Muscle of arm (tissue), 1 donor: ENCODE measurements at regions not wholly inside any gene's neighbourhood (a gene's known extent, or its start where the extent isn't known, plus 50 kb on each side); places are given as distances from the start of the nearest gene placed in this dataset.
"Not testable (repeated sequence)": the region's sequence is repeated elsewhere in the genome, so short reads cannot be mapped to it uniquely, and the experiment has no call there.

Experiments
- DNase-seq: peaks from one replicate; pipeline ENCODE4 v3.0.0-alpha.2; 2013

GRCh38 chr7:81226234-81226633 lies 307.4 kb upstream of the SEMA3C start:
- DNase-seq: no peak

DNA sequence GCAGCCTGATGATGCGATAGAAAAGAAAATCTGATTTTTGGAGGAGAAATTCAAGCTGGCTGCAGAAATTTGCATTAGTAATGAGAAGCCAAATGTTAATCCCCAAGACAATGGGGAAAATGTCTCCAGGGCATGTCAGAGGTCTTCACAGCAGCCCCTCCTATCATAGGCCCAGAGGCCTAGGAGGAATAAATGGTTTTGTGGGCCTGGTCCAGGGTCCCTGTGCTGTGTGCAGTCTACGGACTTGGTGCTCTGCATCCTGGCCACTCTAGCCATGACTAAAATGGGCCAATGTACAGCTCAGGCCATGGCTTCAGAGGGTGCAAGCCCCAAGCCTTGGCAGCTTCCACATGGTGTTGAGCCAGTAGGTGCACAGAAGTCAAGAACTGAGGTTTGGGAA lies 303.8 kb upstream of the SEMA3C start:
- not testable (repeated sequence) for DNase-seq

- DNase-seq: no peak
Measured at GRCh38 chr7:81221527-81222217, 302.8 kb upstream of the SEMA3C start.

DNA sequence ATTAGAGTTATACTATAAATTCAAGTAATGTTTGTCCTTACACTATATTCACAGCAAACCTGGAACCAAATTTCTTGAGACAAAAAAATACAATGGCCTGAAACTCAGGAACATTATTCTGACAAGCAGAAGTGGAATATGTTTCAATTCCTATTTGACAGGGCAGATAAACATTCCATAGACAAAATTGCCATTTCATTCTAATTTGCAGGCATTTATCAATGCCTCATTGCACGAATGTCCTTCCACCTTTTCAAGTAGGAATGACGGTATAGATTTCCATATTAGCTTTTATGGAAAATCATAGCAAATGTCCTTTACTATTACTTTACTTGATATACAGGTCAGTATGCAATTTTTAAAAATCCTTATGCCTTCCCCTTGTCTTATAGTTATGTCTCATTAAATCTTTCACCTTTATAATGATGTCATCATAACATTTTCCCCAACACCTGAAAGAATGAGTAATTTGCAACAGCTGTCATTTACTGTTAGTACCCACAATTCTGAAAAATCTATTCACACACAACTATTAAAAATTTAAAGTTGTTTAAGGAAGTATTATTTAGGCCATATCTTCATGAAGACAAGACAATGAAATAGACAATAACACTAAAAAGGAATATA lies 299.7 kb upstream of the SEMA3C start:
- no peak for DNase-seq

GRCh38 chr7:81213394-81213793 lies 294.5 kb upstream of the SEMA3C start:
- DNase-seq: no peak

DNA sequence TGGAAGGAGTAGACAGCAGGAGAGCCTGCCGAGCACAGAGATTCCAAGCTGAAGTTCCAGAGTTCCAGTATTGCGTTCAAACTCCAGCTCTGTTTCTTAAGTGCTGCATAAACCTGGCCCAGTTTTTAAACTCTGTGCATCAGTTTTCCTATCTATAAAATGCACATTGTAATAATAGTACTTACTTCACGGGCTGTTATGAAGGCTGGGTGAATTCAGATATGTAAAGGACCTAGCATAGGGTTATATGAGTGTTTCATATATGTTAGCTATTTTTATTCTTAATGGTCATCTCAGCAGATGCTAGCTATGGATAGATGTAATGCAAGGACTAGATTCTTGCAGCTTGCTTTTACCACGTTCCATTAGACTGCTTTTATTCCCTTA lies 293.1 kb upstream of the SEMA3C start:
- DNase-seq: no peak

GRCh38 chr7:81211204-81211933 lies 292.5 kb upstream of the SEMA3C start:
- peak; percentile 56 for DNase-seq

DNA sequence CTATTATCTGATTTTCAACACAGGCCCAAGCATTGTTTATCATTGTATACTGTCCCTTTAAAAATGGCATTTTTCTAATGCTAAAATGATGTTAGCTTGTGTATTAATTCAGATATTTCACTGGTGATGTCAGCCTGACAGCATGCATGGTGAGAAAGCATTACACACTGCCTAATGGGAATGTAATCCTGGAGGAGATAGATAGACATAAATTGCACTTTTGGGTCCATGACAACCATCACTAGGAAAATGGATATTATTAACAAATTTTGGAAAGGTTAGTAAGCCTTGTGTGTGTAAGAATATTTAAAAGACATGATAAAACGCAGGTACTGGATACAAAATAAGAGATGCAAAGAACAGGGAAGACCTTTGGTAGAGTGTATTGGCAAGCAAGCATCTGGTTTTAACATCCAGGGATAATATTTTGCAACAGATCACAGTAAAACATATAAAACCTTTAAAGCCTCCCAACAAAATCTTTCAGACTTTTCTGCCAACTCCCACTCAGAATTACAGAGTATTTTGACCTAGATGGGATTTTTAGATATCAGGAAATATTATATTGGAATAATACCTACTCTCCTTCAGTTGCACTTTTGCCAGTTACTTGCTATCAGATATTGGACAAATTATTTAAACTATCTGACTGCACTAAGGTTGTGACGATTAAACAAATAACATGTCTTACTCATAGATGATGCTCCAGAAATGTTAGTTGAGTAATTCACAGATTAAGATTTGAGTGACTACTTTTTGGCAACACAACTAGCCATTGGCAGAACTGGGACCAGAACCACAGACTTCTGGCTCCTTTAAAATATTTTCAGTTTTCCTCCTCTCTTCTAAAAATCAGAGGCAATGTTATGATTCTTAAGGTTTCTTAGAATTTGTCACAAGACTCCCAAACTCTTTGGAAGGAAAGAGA lies 291.6 kb upstream of the SEMA3C start:
- peak; percentile 66 for DNase-seq

DNA sequence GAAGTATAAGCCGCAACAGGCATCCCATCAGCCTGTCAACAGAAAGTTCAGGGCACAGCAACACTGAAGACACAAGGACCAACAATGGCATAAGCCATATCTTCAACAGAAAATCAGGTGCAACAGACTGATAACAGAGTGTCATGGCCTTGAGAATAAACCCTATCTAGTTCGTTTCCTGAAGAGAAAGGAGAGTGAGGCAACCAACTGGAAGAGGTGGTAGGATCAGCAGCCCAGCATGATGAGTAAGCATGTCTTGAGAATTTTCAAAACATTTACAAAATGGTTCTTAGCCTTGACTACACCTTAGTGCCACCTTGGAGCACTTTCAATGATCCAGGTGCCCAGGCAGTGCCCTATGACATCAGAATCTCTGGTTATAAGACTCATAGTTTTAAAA lies 290.2 kb upstream of the SEMA3C start:
- DNase-seq: no peak

DNA sequence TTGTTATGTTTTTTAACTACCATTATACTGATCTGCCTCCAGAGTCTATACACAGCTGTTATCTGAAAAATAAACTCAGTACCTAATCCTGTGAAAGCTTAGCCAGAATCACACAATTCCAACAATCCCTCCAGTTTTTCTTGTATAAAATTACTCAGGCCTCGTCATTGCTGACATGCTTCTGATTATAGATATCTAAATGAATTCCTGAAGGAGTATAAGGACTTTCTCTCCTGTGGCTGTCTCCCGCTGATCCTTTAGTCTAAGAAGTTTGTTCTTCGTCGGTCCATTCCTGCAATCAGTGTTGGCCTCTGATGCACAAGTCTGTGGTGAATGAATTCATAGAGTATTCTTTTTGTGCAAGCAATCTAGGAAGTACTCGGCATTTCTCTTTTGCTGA lies 288.9 kb upstream of the SEMA3C start:
- DNase-seq: no peak

- DNase-seq: no peak
Measured at GRCh38 chr7:81206667-81207360, 288.0 kb upstream of the SEMA3C start.

- DNase-seq: no peak
Measured at GRCh38 chr7:81206217-81206616, 287.4 kb upstream of the SEMA3C start.

GRCh38 chr7:81201188-81201587 lies 282.3 kb upstream of the SEMA3C start:
- no peak for DNase-seq

GRCh38 chr7:81198766-81199165 lies 279.9 kb upstream of the SEMA3C start:
- no peak for DNase-seq

DNA sequence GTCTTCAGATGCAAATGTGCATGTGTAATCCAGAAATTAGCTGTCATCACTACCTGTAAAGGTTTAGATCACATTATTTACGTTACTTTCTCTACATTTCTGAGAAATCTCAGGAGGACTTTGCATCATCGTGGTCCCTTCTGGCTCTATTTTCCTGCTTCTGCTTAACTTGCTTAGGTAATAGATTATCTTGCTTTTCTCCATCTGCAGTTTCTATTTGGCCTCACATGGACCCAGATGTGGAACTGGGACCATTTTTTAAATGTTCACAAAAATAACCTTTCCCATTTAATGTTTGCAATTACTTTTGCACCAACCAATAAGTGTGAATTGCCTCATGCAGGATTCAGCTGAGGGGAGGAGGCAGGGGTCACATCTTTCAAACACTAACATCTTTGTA lies 278.4 kb upstream of the SEMA3C start:
- DNase-seq: no peak

DNA sequence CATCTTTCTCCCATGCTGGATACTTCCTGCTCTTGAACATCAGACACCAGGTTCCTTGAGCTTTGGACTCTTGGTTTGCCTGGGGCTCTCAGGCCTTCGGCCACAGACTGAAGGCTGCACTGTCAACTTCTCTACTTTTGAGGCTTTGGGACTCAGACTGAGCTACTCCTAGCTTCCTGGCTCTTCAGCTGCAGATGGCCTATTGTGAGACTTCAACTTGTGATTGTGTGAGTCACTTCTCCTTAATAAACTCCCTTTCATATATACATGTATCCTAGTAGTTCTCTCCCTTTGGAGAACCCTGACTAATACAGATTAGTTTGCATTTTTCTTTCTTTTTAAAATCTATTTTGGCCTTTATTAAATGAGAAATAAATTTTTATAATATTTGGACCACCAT lies 276.2 kb upstream of the SEMA3C start:
- DNase-seq: no peak

DNA sequence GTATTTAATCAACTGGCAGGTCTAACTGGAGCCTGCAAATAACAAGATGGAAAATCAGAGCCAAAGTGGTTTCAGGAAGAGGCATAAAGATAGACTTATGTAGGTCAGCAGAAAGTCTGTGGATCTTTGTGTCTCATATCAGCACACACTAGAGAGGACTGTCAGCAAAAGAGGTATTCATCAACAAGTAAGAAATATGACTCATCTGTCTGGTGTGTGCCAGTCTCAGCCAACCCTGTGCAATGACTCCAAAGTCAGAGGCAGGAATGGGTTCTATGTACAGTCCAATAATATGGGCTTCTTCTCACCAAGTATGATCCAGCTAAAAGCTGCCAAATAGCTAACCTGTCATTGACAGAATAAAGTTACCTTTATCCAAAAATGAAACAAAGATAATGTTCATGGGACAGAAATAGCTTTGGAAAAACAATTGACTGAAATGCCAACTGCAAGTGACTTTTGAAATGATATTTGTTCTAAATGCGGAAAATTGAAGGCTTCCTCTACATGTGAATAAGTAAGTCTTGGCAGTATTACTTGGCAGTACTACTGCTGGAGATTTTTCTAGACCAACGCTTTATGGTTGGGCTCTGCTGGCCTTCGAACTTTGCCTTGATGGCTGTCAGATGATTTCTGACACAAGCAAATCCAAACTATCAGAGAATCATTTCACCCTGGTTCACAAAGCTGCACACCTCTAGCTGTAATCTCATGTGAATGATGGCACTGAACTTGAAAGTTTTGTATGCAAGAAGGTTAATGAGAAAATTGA lies 272.3 kb upstream of the SEMA3C start:
- no peak for DNase-seq

GRCh38 chr7:81187753-81188152 lies 268.9 kb upstream of the SEMA3C start:
- DNase-seq: peak; percentile 58

DNA sequence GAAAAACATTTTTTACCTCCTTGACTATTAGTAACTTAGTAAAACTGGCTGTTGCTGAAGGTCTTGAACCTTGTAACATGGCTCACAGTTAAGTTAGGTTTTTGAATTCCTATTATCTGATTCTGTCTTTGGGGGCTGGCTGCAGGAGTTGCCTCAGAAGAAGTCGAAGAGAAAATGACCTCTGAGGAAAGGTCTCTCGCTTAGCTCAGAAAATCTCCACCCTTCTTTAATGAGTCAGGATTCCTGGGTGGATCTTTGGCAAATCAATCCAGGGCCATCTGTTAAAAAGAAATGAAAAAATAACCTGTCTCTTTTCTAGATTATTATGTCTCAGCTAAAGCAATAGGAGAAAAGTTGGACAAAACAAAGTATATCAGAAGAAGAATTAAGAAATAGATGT lies 267.8 kb upstream of the SEMA3C start:
- DNase-seq: peak; percentile 67

DNA sequence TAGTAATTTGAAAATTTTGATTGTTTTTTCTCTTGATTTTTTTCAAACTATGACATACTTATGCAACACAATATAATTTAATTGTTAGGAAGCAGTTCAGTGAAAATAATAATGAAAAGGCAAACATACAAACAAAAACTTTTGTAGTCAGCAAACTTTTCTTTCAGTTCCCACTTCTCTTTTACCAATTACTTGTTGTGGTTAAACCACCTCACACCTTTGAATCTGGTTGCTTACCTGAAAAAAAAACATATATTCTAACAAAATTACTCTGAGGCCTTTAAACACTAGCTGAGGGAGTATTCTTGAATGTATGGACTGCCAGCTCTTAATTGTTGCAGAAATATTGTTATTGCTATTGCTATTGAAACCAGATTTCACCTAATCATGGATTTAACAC lies 266.2 kb upstream of the SEMA3C start:
- DNase-seq: no peak

DNA sequence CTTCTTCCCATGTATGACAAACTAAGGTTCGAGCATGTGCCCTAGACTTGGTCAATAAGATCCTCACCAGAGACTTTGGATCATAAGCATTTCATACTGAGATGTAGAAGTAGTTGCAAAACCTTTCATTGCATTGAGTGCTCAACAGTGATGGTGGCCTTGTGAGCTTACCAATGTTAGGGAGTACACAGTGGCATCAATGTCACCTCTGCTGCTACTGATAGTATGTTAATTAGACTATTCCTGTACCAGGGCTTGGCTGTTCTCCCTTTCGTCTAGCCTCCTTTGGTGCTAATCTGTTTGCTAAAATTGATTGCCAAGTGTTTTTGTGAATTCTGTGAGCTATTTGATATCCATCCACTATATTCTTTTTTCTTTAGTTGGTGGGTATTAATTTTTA lies 264.5 kb upstream of the SEMA3C start:
- DNase-seq: no peak
